ENCODE measurements at regions not wholly inside any gene's neighbourhood (a gene's known extent, or its start where the extent isn't known, plus 50 kb on each side); places are given as distances from the start of the nearest gene placed in this dataset.
"Not testable (repeated sequence)": the region's sequence is repeated elsewhere in the genome, so short reads cannot be mapped to it uniquely, and the experiment has no call there.

DNA sequence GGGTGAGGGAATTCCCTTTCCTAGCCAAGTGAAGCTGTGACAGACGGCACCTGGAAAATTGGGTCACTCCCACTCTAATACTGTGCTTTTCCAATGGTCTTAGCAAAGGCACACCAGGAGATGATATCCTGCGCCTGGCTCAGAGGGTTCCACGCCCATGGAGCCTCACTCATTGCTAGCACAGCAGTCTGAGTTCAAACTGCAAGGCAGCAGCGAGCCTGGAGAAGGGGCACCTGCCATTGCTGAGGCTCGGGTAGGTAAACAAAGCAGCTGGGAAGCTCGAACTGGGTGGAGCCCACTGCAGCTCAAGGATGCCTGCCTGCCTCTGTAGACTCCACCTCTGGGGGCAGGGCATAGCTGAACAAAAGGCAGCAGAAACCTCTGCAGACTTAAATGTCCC is 68.9 kb upstream of the LCORL start:
- not testable (repeated sequence) for DNase-seq

DNA sequence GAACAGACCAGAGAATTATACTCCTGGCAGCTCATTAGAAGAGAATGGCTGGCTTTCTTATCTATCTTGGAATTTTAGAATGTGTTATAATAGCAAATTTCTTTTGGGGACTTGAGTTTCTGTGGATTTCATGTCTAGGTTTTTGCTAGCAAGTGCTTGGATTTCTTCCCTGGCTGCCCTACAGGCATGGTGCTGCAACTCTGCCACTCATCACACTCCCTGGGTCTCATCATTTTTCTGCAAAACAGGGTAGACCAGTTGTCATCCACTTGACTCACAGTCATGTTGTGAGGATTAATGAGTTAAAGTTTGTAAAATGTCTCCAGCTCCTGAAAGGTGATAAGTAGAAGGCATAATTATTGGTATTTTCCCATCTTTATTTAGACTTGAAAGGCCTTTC is 60.7 kb upstream of the LCORL start:
- no peak for DNase-seq

DNA sequence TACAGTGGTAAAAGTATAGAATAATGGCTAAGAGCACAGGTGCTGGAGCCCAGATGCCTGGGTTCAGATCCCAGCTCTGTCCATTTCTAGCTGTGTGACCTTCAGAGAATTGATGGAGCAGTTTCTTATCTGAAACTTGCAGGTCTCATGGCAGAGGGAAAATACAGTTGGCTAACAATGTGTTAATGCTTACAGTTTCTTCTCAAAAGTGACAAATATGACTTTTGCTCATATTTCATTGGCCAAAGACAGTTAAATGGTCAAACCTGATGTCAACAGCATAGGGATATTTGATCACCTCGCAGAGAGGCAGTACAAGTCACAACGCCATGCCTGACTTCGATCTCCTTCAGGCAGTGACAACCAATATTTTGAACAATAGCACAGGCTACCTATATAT is 60.2 kb upstream of the LCORL start:
- DNase-seq: no peak

DNA sequence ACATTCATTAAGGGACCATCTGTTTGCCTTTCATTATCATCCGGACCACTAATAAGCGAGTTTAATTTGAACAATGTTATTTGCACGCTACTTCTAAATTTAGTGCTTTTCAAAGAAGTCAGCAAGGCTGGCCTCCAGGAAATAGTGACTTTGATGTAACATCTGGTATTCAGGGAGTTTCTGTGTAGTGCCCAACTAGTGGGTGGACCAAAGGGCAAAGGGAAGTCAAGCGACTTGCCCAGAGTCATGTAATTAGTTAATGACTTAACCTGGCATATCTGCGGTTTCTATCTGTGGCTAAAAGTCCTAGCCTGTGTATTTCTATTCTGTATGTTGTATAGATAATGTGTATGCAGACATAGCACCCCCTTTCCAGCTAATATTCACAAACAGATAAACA is 56.3 kb upstream of the LCORL start:
- no peak for DNase-seq

DNA sequence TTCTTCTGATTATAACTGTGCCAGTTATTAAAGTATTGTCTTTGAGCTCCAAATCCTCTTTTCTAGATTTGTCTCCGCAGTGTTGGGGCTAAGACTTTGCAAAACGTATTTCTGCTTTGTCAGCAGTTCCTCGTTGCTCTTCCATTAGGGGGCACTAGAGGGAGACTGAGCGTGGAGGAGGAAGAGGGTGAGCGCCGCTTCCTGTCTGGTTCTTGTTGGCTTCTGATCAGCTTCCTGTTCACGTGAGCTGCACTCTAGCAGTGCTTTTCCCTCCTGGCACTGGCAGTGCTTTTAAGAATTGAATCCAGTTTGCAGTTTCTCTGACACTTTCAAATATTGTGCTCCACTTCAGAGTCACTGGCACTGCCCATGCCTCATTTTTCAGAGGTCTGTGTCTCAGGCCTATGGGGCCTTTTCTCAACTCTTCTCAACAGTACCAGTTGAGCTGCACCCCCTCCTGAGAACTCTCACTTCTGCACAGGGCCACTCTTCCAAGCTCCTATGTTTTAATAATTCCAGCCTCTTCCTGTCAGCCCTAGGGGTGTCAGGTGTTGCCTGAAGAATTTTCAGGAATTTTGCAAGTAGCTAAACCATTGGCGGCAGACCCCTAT is 54.4 kb upstream of the LCORL start:
- DNase-seq: no peak

DNA sequence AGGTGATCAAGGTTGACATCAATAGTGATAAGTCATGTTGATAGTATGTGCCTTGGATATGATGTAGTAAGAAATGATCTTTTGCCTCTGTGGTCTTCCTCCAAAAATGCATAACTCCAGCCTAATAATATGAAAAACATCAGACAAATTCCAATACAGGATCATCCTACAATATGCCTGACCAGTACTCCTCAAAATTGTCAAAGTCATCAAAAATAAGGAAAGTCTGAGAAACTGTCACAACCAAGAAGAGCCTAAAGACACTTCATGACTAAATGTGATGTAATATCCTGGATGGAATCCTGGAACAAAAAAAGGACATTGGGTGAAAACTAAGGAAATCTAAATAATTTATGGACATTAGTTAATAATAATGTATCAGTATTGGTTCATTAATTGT is 50.3 kb upstream of the LCORL start:
- no peak for DNase-seq
